ENCODE measurements at regions not wholly inside any gene's neighbourhood (a gene's known extent, or its start where the extent isn't known, plus 50 kb on each side); places are given as distances from the start of the nearest gene placed in this dataset.
A peak's percentile ranks its signal among the peaks of the same experiment; 100 is the strongest.

- Histone ChIP-seq H3K4me3 (no peak overlapping the region), H3K27me3 (no peaks in the 10 kb centered on the region), H3K36me3 (ENCODE audit: low read depth, missing control alignments) (no peaks in the 10 kb centered on the region), H3K4me1 (no peaks in the 10 kb centered on the region), H3K9me3 (no peaks in the 10 kb centered on the region), H3K27ac (no peak overlapping the region)
- TF ChIP-seq POLR2A (IDR thresholded peaks at IDR 0.05) = no peak
- TF ChIP-seq CTCF (IDR thresholded peaks at IDR 0.05) = no peak
- 72 to 77% methylated on average over 1 of the region's 1 CpG for WGBS, 2 donors
- intact Hi-C loops (cut with DNase I; ENCODE audit: low total_unique reads) = no loop called here
- no peak for DNase-seq
Measured at GRCh38 chr4:180694875-180695274, 1548.3 kb upstream of the TENM3 start.

GRCh38 chr4:180695851-180696250, 1547.4 kb upstream of the TENM3 start:
- no peak for DNase-seq
- Histone ChIP-seq H3K9me3 (no peaks in the 10 kb centered on the region), H3K27ac (no peak overlapping the region), H3K36me3 (ENCODE audit: low read depth, missing control alignments) (no peaks in the 10 kb centered on the region), H3K4me1 (no peaks in the 10 kb centered on the region), H3K27me3 (no peaks in the 10 kb centered on the region), H3K4me3 (no peak overlapping the region)
- WGBS, 2 donors = 76 to 79% methylated on average over 1 of the region's 1 CpG
- intact Hi-C loops (cut with DNase I; ENCODE audit: low total_unique reads) = no loop called here
- TF ChIP-seq POLR2A (IDR thresholded peaks at IDR 0.05) = no peak
- no peak for TF ChIP-seq CTCF (IDR thresholded peaks at IDR 0.05)

DNA sequence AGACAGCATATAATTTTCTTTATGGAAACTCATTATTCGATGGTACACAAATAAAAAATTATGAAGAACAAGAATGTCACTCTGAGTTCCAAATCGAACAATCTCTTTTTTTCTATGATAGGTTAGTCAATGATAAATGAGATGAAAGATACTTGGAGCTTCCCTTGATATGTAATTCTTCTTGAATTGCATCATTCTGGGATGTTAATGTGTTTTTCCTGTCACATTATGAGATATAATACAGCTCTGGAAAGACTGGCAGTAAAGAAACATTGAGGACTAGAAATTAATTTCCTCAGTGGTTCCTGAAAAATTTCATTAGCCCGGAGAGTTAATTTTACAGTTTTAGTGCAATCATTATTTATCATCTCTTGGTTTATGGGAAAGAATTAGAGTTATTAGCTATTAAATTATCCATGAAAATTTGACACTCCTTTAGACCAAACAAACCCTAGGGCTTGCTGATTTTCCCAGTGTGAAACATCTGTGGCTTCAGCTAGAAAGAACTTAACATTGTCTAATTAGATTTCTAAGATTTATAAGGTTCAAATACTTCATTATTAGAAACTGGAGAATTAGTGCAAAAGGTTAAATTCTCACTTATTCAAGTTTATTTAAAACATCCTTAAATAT, 1546.6 kb upstream of the TENM3 start:
- Histone ChIP-seq H3K36me3 (ENCODE audit: low read depth, missing control alignments) (no peaks in the 10 kb centered on the region), H3K9me3 (no peaks in the 10 kb centered on the region), H3K4me1 (no peaks in the 10 kb centered on the region), H3K27me3 (no peaks in the 10 kb centered on the region), H3K4me3 (no peak overlapping the region), H3K27ac (no peak overlapping the region)
- no peak for TF ChIP-seq CTCF (IDR thresholded peaks at IDR 0.05)
- TF ChIP-seq POLR2A (IDR thresholded peaks at IDR 0.05) = no peak
- intact Hi-C loops (cut with DNase I; ENCODE audit: low total_unique reads) = no loop called here
- WGBS, 2 donors = 85 to 89% methylated on average over 3 of the region's 3 CpGs
- DNase-seq = no peak

- Histone ChIP-seq H3K27me3 (no peaks in the 10 kb centered on the region), H3K27ac (no peak overlapping the region), H3K4me3 (peak overlapping the region in 1 of 2 donors; percentile 1), H3K4me1 (no peaks in the 10 kb centered on the region), H3K9me3 (no peaks in the 10 kb centered on the region), H3K36me3 (ENCODE audit: low read depth, missing control alignments) (no peaks in the 10 kb centered on the region)
- WGBS, 2 donors = 66 to 72% methylated on average over 12 of the region's 12 CpGs
- DNase-seq = peak; percentile 15
- TF ChIP-seq POLR2A (IDR thresholded peaks at IDR 0.05) = no peak
- no peak for TF ChIP-seq CTCF (IDR thresholded peaks at IDR 0.05)
- intact Hi-C loops (cut with DNase I; ENCODE audit: low total_unique reads) = no loop called here
Measured at GRCh38 chr4:180698550-180699195, 1544.5 kb upstream of the TENM3 start.

GRCh38 chr4:180706766-180707165, 1536.4 kb upstream of the TENM3 start:
- Histone ChIP-seq H3K4me3 (no peak overlapping the region), H3K36me3 (ENCODE audit: low read depth, missing control alignments) (no peaks in the 10 kb centered on the region), H3K27me3 (no peaks in the 10 kb centered on the region), H3K4me1 (no peaks in the 10 kb centered on the region), H3K9me3 (no peaks in the 10 kb centered on the region), H3K27ac (no peak overlapping the region)
- no peak for TF ChIP-seq POLR2A (IDR thresholded peaks at IDR 0.05)
- no peak for TF ChIP-seq CTCF (IDR thresholded peaks at IDR 0.05)
- WGBS, 2 donors = 86 to 91% methylated on average over 2 of the region's 2 CpGs
- DNase-seq = no peak
- intact Hi-C loops (cut with DNase I; ENCODE audit: low total_unique reads) = no loop called here
